ENCODE measurements at regions not wholly inside any gene's neighbourhood (a gene's known extent, or its start where the extent isn't known, plus 50 kb on each side); places are given as distances from the start of the nearest gene placed in this dataset.

- no peak for TF ChIP-seq CTCF (conservative IDR thresholded peaks at IDR 0.05; ENCODE audit: low read depth, low read length)
- no peak for TF ChIP-seq EZH2phosphoT487 (IDR thresholded peaks at IDR 0.05; ENCODE audit: borderline replicate concordance, low read length)
Measured at GRCh38 chr2:128573531-128573930, 254.9 kb upstream of the HS6ST1 start.
